Right lobe of liver (tissue), 4 donors: ENCODE measurements at regions not wholly inside any gene's neighbourhood (a gene's known extent, or its start where the extent isn't known, plus 50 kb on each side); places are given as distances from the start of the nearest gene placed in this dataset.

Experiments used
- POLR2A ChIP-seq: fragments of 450-650 bp; IDR thresholded peaks from one replicate; pipeline ENCODE4 v1.6.1; 2017; ENCODE audit warnings: antibody characterized with exemption, mild to moderate bottlenecking
- TF ChIP-seq, protein P1 (sequence below), 4 donors: fragments of 200-600 bp in 3 of 4; fragments of 450-650 bp in 1 of 4; IDR thresholded peaks; one replicate each; pipeline versions ENCODE4 v1.5.1 to v1.8.0; 2016 to 2022; ENCODE audit warnings: antibody characterized with exemption in 4 of 4, mild to moderate bottlenecking in 2 of 4
- donor health status: DM: no; HTN: no; CAD: no.
- donor health status: DM: no; HTN: no; CAD: no.
- donor health status: DM: no; HTN: yes; CAD: no.

DNA sequence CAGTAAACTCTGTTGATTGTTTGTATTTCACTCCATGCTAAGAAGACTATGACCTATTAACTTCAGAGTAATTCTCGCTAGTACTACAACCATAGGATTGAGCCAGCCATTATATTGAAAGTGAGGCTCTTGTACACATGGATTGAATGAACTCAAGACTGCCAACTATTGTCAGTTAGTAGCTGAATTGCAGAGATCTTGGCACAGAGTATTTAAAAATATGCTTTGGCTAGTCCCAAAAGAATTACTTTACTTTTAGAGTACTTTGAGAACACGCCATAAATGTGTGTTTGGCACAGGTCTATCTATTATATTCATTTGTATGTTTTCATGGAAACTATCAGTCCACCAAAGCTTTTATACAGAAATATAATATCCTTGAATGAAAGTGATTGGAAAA is 226.7 kb upstream of the DCBLD2 start:
- TF ChIP-seq, protein P1, sequence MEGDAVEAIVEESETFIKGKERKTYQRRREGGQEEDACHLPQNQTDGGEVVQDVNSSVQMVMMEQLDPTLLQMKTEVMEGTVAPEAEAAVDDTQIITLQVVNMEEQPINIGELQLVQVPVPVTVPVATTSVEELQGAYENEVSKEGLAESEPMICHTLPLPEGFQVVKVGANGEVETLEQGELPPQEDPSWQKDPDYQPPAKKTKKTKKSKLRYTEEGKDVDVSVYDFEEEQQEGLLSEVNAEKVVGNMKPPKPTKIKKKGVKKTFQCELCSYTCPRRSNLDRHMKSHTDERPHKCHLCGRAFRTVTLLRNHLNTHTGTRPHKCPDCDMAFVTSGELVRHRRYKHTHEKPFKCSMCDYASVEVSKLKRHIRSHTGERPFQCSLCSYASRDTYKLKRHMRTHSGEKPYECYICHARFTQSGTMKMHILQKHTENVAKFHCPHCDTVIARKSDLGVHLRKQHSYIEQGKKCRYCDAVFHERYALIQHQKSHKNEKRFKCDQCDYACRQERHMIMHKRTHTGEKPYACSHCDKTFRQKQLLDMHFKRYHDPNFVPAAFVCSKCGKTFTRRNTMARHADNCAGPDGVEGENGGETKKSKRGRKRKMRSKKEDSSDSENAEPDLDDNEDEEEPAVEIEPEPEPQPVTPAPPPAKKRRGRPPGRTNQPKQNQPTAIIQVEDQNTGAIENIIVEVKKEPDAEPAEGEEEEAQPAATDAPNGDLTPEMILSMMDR (IDR thresholded peaks at IDR 0.05) = no peak
- TF ChIP-seq POLR2A = no peak
